ENCODE measurements at regions not wholly inside any gene's neighbourhood (a gene's known extent, or its start where the extent isn't known, plus 50 kb on each side); places are given as distances from the start of the nearest gene placed in this dataset.

DNA sequence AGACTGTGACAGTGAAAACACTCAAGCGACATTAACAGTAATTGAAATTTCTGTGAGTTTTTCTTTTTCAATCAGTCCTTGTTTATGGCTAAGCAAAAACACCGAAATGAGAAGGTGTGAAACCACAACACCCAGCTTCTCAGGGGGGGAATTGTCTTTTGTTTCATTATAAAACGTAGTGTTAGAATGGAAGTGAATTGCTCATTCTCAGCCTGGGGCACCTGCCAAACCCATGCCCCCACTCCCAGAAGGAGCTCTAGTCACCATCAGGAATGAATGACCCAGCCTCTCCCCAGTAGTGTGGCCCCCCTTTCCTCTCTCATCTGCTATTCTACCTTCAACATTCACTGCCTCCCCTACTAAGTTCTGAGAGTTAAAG is 185.8 kb upstream of the CFAP20DC start:
- TF ChIP-seq, protein P1, sequence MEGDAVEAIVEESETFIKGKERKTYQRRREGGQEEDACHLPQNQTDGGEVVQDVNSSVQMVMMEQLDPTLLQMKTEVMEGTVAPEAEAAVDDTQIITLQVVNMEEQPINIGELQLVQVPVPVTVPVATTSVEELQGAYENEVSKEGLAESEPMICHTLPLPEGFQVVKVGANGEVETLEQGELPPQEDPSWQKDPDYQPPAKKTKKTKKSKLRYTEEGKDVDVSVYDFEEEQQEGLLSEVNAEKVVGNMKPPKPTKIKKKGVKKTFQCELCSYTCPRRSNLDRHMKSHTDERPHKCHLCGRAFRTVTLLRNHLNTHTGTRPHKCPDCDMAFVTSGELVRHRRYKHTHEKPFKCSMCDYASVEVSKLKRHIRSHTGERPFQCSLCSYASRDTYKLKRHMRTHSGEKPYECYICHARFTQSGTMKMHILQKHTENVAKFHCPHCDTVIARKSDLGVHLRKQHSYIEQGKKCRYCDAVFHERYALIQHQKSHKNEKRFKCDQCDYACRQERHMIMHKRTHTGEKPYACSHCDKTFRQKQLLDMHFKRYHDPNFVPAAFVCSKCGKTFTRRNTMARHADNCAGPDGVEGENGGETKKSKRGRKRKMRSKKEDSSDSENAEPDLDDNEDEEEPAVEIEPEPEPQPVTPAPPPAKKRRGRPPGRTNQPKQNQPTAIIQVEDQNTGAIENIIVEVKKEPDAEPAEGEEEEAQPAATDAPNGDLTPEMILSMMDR (IDR thresholded peaks at IDR 0.05), result no peak
- TF ChIP-seq POLR2A (IDR thresholded peaks at IDR 0.05), result no peak
